T-helper 2 cell treated with Interferon-gamma antibody and Interleukin-4, amounts not matched to agents 5 μg/mL and 100 μg/mL, for 36 hours (primary cell): ENCODE measurements at regions not wholly inside any gene's neighbourhood (a gene's known extent, or its start where the extent isn't known, plus 50 kb on each side); places are given as distances from the start of the nearest gene placed in this dataset.

Experiments
- DNase-seq: peaks from one replicate; pipeline ENCODE4 v3.0.0; 2021; ENCODE audit warnings: low spot score
- H3K27ac Mint-ChIP-seq: one replicate; pipeline ENCODE4 v1.8.0; 2021; ENCODE audit warnings: mild to moderate bottlenecking, mixed read lengths
- H3K27me3 Mint-ChIP-seq: one replicate; pipeline ENCODE4 v1.8.0; 2021; ENCODE audit warnings: low read depth, mixed read lengths
- H3K36me3 Mint-ChIP-seq: one replicate; pipeline ENCODE4 v1.8.0; 2021; ENCODE audit warnings: low read depth, mixed read lengths
- H3K4me1 Mint-ChIP-seq: one replicate; pipeline ENCODE4 v1.8.0; 2021; ENCODE audit warnings: low read depth, mixed read lengths
- H3K4me3 Mint-ChIP-seq: one replicate; pipeline ENCODE4 v1.8.0; 2022; ENCODE audit warnings: mild to moderate bottlenecking, moderate library complexity, mixed read lengths
- H3K9me3 Mint-ChIP-seq: one replicate; pipeline ENCODE4 v1.8.0; 2021; ENCODE audit warnings: mixed read lengths

DNA sequence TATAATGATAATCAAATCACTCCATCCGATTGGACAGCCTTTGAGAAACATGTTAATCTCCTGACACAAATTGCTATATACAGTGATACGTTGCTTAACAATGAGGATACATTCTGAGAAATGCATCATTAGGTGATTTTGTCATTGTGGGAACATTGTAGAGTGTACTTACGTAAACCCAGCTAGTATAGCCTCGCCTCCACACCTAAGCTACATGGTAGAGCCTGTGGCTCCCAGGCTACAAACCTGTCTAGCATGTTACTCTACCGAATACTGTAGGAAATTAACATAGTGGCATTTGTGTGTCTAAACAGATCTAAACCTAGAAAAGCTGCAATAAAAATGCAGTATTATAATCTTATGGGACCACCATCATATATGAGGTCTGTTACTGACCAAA, 128.6 kb upstream of the PWP1 start:
- no peak for DNase-seq
- Mint-ChIP-seq H3K27ac (no peak overlapping the region), H3K9me3 (no peaks in the 10 kb centered on the region), H3K36me3 (no peaks in the 10 kb centered on the region), H3K4me3 (no peak overlapping the region), H3K27me3 (no peaks in the 10 kb centered on the region), H3K4me1 (no peaks in the 10 kb centered on the region)

DNA sequence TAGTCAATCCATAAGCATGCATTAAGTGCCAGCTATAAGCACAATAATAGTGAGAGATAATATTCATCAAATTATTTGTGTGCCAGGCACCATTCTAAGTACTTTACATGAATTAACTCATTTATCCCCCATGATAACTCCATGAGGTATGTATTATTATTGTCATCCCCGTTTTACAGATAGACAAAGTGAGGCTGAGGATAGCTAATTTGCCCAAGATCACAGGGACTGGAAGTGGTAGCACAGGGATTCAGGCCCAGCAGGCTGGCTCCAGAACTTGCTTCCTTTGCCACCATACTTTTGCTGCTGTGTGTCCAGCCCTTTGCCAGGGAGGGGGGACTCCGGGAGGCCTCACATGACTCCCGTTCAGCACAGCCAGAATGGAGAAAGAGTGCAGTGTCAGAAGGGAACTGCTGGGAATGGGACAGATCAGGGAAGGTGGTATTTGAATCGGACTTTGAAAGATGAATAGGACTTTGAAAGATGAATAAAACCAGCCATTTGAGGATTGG, 128.0 kb upstream of the PWP1 start:
- Mint-ChIP-seq H3K9me3 (no peaks in the 10 kb centered on the region), H3K36me3 (no peaks in the 10 kb centered on the region), H3K27me3 (no peaks in the 10 kb centered on the region), H3K27ac (no peak overlapping the region), H3K4me1 (no peaks in the 10 kb centered on the region), H3K4me3 (no peak overlapping the region)
- DNase-seq, result no peak

DNA sequence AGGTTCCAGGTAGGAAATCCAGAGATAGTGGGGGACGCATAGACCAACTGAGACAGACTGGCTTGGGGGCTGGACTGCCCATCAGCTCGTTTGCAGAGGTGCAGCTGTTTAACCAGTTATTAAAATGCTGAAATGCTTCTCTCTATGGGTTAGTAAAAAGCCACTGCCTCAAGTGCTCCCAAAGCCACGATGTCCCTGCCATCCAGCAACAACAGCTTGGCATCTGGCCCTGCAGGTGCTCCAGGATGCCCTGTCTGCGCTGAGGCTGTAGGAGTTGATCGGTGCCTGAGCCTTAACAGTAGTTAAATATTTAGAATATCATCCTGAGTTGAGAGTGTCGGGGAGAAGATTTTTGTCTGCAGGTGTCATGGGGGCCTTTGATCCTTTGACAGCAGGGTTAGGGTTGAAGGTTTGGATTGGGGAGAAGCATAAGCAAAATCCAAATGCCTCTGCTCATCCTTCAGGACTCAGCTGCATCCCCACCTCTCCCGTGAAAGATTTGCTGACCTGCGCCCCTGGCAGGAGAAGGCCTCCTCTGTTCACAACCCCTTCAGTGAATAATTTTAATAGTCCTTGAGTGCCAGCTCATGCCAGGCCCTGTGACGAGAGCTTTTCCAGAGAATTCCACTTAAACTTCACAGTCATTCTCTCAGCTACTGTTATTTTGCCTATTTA, 127.3 kb upstream of the PWP1 start:
- Mint-ChIP-seq H3K4me3 (no peak overlapping the region), H3K4me1 (no peaks in the 10 kb centered on the region), H3K27me3 (no peaks in the 10 kb centered on the region), H3K27ac (no peak overlapping the region), H3K36me3 (no peaks in the 10 kb centered on the region), H3K9me3 (no peaks in the 10 kb centered on the region)
- no peak for DNase-seq

DNA sequence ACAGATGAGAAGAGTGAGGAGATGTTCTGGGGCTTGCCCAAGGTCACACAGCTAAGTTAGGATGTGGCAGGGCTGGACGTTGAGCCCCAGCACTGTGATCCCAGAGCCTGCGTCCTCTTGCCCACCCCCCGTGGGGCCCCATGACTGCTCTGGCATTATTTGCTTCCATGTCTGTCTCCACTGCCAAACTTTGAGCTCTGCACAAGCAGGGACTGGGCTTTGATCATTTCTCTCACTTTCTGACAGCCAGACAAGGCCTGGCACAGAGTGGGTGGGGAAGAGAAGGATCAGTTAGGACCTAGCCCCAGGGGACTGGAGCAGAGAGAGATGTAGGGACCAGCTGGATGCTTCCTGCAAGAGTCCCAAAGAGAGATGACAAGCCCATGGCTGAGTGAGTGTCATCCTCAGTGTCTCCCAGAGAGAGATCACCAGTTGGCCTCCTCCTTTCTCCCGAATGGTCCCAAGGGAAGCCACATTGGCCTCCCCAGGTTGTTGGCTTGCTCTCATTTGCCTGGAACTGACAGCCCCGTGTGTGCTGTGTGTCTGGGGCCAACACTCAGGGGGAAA, 126.7 kb upstream of the PWP1 start:
- Mint-ChIP-seq H3K36me3 (no peaks in the 10 kb centered on the region), H3K4me3 (no peak overlapping the region), H3K27ac (no peak overlapping the region), H3K27me3 (no peaks in the 10 kb centered on the region), H3K4me1 (no peaks in the 10 kb centered on the region), H3K9me3 (no peaks in the 10 kb centered on the region)
- no peak for DNase-seq

DNA sequence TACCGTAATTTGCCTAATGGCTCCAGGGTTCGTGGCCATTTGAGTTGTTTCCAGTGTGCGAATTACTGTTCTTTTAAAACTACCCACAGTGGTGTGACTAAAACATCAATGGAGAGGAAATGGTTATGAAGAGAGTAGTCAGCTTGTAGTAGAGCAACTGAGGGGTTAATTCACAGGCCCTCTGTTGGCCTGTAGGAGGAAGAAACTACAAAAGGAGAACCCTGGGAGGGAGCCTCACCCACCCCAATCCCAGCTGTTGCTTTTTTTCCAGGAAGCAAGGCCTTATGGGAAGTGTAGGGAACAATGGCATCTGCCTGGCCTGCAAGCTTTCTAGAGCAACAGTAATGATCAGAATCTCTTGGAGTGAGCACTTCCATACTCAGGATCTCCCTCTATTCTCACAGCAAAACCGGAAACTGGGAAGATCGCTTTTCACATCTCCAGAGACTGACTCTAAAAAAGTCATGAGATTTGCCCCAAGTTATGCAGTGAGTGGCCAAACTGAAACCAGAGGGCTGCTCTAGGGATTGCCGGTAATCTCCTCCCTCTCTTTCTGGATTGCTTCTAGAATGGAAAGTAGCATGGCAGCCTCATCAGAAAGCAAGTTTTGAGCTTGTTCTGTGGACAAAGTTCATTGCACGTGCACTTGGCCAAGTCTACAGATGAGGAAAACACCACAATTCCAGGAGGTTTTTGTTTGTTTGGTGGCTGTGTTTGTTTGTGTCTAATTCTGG, 125.3 kb upstream of the PWP1 start:
- no peak for DNase-seq
- Mint-ChIP-seq H3K27me3 (no peaks in the 10 kb centered on the region), H3K9me3 (no peaks in the 10 kb centered on the region), H3K4me3 (no peak overlapping the region), H3K27ac (no peak overlapping the region), H3K4me1 (peaks cover 2% of the 10 kb centered on the region), H3K36me3 (no peaks in the 10 kb centered on the region)

DNA sequence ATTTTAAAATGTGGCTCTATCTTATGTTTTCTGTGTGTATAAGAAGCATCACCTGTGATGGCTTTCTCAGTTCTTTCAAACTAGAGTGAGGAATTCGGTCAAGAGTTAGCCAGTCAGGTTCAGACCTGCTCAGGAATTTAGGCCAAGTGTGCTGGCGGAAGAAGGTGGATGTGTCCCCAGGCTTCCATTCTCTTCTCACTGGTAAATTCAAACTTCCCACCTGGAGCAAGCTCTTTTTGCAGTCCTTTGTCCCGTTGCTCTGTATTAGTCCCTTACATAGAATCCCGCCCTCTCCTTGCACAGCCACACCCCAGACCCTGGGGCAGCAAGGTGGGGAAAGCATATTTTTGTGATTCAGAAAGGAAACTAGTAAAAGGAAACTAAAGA, 124.7 kb upstream of the PWP1 start:
- peaks cover 4% of the 10 kb centered on the region for H3K4me1 Mint-ChIP-seq
- no peaks in the 10 kb centered on the region for H3K9me3 Mint-ChIP-seq
- H3K4me3 Mint-ChIP-seq, result no peak overlapping the region
- H3K36me3 Mint-ChIP-seq, result no peaks in the 10 kb centered on the region
- no peaks in the 10 kb centered on the region for H3K27me3 Mint-ChIP-seq
- DNase-seq, result no peak
- H3K27ac Mint-ChIP-seq, result no peak overlapping the region

DNA sequence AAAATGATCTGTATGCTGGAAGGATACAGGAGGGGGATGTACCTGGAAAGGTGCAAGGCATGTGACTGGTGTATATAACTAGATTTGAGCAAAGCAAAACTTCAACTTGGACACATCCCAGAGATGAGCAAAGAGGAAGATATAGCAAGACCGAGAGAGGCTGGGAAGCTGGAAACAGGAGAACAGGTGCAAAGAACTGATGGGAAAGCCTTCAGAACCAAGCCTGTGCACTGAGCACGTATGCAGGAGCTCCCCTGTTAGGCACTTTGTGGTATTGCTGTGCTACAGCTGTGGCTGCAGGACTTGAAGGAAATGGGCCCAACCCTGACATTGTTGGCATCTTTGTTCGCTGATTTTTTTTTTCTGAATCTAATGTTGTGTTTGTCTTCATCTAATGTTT, 120.7 kb upstream of the PWP1 start:
- no peaks in the 10 kb centered on the region for H3K9me3 Mint-ChIP-seq
- no peaks in the 10 kb centered on the region for H3K27me3 Mint-ChIP-seq

DNA sequence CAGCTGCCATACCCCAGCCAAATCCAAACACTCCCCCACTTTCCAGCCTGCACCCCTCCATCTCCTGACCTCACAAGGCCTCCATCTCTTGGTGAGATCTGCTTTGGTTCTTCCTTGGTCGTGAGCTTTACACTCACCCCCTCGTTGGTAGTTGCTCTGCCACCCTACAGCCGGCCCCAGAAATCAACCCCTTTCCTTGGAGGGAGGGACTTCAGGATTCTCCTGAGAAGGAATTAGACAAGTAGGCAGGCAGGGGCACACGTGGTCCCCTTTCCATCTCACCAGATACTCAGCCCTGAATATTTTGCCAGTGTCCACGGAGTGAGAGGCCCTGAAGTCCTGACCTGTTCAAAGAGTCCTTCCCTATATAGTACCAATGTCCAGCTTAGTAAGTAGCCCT, 120.0 kb upstream of the PWP1 start:
- H3K36me3 Mint-ChIP-seq, result no peaks in the 10 kb centered on the region
- no peak for DNase-seq
- no peaks in the 10 kb centered on the region for H3K27me3 Mint-ChIP-seq
- H3K4me1 Mint-ChIP-seq, result peaks cover 8% of the 10 kb centered on the region
- no peak overlapping the region for H3K27ac Mint-ChIP-seq
- H3K9me3 Mint-ChIP-seq, result no peaks in the 10 kb centered on the region
- H3K4me3 Mint-ChIP-seq, result no peak overlapping the region

More for the DNA sequence above, 120.7 kb upstream of the PWP1 start:
- peaks cover 8% of the 10 kb centered on the region for H3K4me1 Mint-ChIP-seq
- no peak overlapping the region for H3K27ac Mint-ChIP-seq
- DNase-seq, result no peak
- no peak overlapping the region for H3K4me3 Mint-ChIP-seq
- H3K36me3 Mint-ChIP-seq, result no peaks in the 10 kb centered on the region

DNA sequence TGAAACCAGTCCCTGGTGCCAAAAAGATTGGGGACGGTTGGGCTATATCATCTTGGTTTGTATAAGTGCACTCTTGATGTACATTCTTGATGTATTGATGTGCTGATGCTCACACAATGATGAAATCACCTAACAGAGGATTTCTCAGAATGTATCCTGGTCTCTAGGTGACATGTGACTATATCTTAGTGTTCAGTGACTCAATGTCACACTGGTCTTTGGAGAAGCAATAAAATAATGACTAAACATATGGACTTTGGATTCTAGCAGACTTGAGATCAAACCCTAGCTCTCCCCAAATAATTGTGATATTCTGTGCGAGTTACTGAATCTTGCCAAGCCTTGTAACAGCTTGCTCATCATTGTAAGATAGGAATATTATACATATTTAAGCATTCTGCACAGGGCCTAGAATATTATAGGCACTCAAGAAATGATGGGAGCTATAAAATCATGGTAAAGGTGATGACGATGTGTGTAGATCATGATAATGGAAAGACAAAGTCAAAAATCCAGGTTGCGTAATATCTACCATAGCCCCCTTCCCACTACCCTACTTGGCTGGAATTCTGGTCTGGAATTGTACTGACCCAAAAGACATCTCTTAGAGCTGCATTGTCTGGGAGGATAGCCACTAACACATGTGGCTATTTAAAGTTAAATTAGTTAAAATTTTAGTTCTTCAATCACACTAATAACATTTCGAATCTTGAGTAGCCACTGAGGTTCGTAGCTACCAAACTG, 117.6 kb upstream of the PWP1 start:
- no peak overlapping the region for H3K4me3 Mint-ChIP-seq
- H3K27ac Mint-ChIP-seq, result no peak overlapping the region
- H3K9me3 Mint-ChIP-seq, result no peaks in the 10 kb centered on the region
- no peaks in the 10 kb centered on the region for H3K36me3 Mint-ChIP-seq
- no peak for DNase-seq
- H3K4me1 Mint-ChIP-seq, result peaks cover 8% of the 10 kb centered on the region
- H3K27me3 Mint-ChIP-seq, result no peaks in the 10 kb centered on the region

DNA sequence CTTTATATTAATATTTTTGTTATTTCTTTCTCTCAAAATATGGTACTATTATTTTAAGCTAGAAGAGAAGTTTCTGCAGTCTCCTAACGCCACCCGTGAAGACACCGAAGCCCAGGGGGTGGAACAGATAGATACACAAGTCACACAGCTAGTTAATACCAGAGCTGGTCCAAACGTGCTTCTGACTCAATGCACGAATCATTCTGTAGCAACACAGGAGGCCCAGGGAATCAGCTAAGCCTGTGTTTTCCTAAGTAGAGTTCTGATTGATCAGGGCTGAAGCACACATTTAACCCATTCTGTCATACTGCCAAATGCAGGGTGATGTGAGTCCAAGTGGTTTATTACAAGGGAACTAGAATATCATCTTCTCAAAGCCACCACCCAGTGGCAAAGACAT, 116.9 kb upstream of the PWP1 start:
- Mint-ChIP-seq H3K36me3 (no peaks in the 10 kb centered on the region), H3K4me3 (no peak overlapping the region), H3K9me3 (no peaks in the 10 kb centered on the region), H3K27me3 (no peaks in the 10 kb centered on the region), H3K27ac (no peak overlapping the region), H3K4me1 (peaks cover 8% of the 10 kb centered on the region)
- DNase-seq, result no peak

DNA sequence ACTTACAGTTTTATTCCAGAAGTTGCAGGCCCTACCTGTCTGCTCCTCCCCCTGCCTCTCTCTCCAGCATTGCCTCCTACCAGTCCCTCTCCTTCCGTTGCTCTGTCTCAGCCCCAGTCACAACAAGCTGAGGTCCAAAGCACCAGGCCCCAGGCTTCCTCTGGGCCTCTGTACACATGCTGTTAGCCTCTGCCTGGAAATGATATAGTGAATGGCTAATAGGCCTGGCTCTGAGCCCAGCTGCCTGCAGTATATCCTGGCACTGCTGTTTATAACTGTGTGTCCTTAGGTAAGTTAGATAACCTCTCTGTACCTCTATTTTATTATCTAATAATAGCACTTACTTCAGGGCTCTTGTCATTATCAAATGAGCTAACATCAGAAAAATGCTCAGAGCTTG, 114.9 kb upstream of the PWP1 start:
- Mint-ChIP-seq H3K9me3 (no peaks in the 10 kb centered on the region), H3K4me3 (no peak overlapping the region), H3K36me3 (no peaks in the 10 kb centered on the region), H3K4me1 (peaks cover 4% of the 10 kb centered on the region), H3K27ac (no peak overlapping the region), H3K27me3 (no peaks in the 10 kb centered on the region)
- no peak for DNase-seq

DNA sequence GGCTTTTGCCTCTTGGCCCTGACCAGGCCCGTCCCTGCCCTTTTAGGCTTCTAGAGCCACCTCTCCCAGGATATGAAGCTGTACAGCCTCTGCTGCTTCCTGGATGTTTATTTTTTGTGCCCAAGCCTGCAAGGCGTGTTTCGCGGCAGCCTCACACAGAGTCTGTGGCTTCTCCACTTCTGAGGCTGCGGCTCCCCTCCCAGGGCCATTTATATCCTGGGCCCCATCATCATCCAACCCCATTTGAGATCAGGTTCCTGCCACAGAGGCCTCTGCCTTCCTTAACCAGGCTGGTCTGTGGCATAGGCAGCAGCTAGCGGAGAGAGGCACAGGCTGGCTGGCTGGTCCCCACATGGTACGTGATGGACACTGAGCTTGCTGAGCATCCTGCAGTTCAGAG, 114.1 kb upstream of the PWP1 start:
- H3K9me3 Mint-ChIP-seq, result no peaks in the 10 kb centered on the region
- H3K27me3 Mint-ChIP-seq, result no peaks in the 10 kb centered on the region
- H3K36me3 Mint-ChIP-seq, result no peaks in the 10 kb centered on the region
- H3K4me3 Mint-ChIP-seq, result no peak overlapping the region
- H3K27ac Mint-ChIP-seq, result no peak overlapping the region
- no peak for DNase-seq
- peaks cover 2% of the 10 kb centered on the region for H3K4me1 Mint-ChIP-seq

DNA sequence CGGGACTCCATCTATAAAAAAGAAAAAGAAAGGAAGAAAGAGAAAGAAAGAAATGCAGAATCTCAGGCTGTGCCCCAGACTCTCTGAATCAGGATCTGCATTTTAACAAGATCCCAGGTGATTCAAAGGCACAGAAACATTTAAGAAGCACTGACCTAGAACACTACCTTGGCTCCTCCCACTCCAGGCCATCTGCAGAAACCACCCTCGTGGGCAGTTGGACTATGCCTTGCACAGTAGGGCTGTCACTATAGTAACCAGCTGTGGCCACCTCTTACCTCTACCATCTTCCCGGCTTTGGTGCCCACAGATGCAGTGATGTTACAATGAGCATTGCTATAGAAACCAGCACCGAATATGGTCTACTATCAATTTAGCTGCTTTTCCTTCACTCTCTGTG, 110.9 kb upstream of the PWP1 start:
- no peak overlapping the region for H3K27ac Mint-ChIP-seq
- no peaks in the 10 kb centered on the region for H3K36me3 Mint-ChIP-seq
- no peaks in the 10 kb centered on the region for H3K4me1 Mint-ChIP-seq
- no peak for DNase-seq
- no peak overlapping the region for H3K4me3 Mint-ChIP-seq
- H3K27me3 Mint-ChIP-seq, result no peaks in the 10 kb centered on the region
- H3K9me3 Mint-ChIP-seq, result no peaks in the 10 kb centered on the region
